ENCODE measurements at regions not wholly inside any gene's neighbourhood (a gene's known extent, or its start where the extent isn't known, plus 50 kb on each side); places are given as distances from the start of the nearest gene placed in this dataset.

- TF ChIP-seq POLR2A (IDR thresholded peaks at IDR 0.05; ENCODE audit: low read length) (no peak), GATA1 (IDR thresholded peaks at IDR 0.05; ENCODE audit: low read depth, low read length) (no peak)
Measured at GRCh38 chr7:115574681-115575291, 455.8 kb downstream of the TFEC start.

Data from erythroblast (primary cell).